ENCODE measurements at regions not wholly inside any gene's neighbourhood (a gene's known extent, or its start where the extent isn't known, plus 50 kb on each side); places are given as distances from the start of the nearest gene placed in this dataset.

- no peak for DNase-seq
These were observed 118.9 kb upstream of the POU3F3 start for GRCh38 chr2:104734937-104735586.

GRCh38 chr2:104736026-104736425 lies 117.9 kb upstream of the POU3F3 start:
- DNase-seq, result no peak

- no peak for DNase-seq
These were observed 112.1 kb upstream of the POU3F3 start for GRCh38 chr2:104741860-104742259.

- no peak for DNase-seq
These were observed 109.4 kb upstream of the POU3F3 start for GRCh38 chr2:104744537-104744936.

GRCh38 chr2:104745846-104746245 lies 108.1 kb upstream of the POU3F3 start:
- DNase-seq, result no peak

GRCh38 chr2:104746299-104746698 lies 107.6 kb upstream of the POU3F3 start:
- DNase-seq, result no peak

GRCh38 chr2:104746858-104747257 lies 107.1 kb upstream of the POU3F3 start:
- DNase-seq, result no peak

- DNase-seq, result no peak
These were observed 104.0 kb upstream of the POU3F3 start for GRCh38 chr2:104749856-104750460.

GRCh38 chr2:104752504-104752903 lies 101.4 kb upstream of the POU3F3 start:
- DNase-seq, result no peak

GRCh38 chr2:104755026-104755878 lies 98.7 kb upstream of the POU3F3 start:
- DNase-seq, result no peak

GRCh38 chr2:104756118-104756517 lies 97.8 kb upstream of the POU3F3 start:
- DNase-seq, result no peak

GRCh38 chr2:104757056-104757455 lies 96.9 kb upstream of the POU3F3 start:
- DNase-seq, result no peak

GRCh38 chr2:104758199-104758620 lies 95.7 kb upstream of the POU3F3 start:
- DNase-seq, result no peak

- no peak for DNase-seq
These were observed 91.9 kb upstream of the POU3F3 start for GRCh38 chr2:104762031-104762430.

- DNase-seq, result no peak
These were observed 87.2 kb upstream of the POU3F3 start for GRCh38 chr2:104766683-104767082.

GRCh38 chr2:104768694-104769093 lies 85.2 kb upstream of the POU3F3 start:
- DNase-seq, result no peak

- DNase-seq, result no peak
These were observed 84.8 kb upstream of the POU3F3 start for GRCh38 chr2:104769096-104769495.

- no peak for DNase-seq
These were observed 80.9 kb upstream of the POU3F3 start for GRCh38 chr2:104772996-104773395.

- no peak for DNase-seq
These were observed 79.3 kb upstream of the POU3F3 start for GRCh38 chr2:104774631-104775030.

- DNase-seq, result no peak
These were observed 76.2 kb upstream of the POU3F3 start for GRCh38 chr2:104777721-104778120.

- DNase-seq, result no peak
These were observed 72.8 kb upstream of the POU3F3 start for GRCh38 chr2:104781151-104781550.

- DNase-seq, result no peak
These were observed 69.7 kb upstream of the POU3F3 start for GRCh38 chr2:104784264-104784663.

- no peak for DNase-seq
These were observed 67.7 kb upstream of the POU3F3 start for GRCh38 chr2:104786204-104786603.

GRCh38 chr2:104786821-104787220 lies 67.1 kb upstream of the POU3F3 start:
- no peak for DNase-seq

All from activated CD4-positive, alpha-beta T cell treated with anti-CD3 and anti-CD28 coated beads, Interleukin-10, Interleukin-2, amounts not matched to agents 100 ng/mL and 50 ng/mL, durations not matched to agents 16 hours and 8 hours (primary cell).